Activated gamma-delta T cell (primary cell): ENCODE measurements at regions not wholly inside any gene's neighbourhood (a gene's known extent, or its start where the extent isn't known, plus 50 kb on each side); places are given as distances from the start of the nearest gene placed in this dataset.
"Not testable (repeated sequence)": the region's sequence is repeated elsewhere in the genome, so short reads cannot be mapped to it uniquely, and the experiment has no call there.

Experiments used
- DNase-seq: peaks from one replicate; lab custom pipeline; 2025; lab: John Stamatoyannopoulos, UW

DNA sequence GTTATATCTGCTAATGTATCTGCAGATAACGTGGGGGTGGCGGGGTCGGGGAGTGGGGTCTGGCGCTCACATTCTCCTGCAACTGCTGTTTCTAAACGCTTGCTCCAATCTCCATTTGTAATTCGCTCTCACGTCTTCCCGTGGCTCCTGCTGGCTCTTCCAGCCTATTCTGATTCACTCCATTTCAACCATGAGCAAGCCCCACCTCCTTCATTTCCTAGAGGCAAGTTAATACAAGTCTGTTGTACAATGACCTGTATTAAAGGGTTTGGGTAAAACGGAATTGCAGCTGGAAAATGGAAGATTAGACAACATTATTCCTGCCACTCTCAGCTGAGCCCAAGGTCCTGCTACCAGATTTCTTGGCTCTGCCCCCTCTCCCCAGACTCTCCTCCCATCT is 132.3 kb downstream of the CSNK2A3 start:
- no peak for DNase-seq

GRCh38 chr11:11218629-11218986 is 134.4 kb downstream of the CSNK2A3 start:
- no peak for DNase-seq

GRCh38 chr11:11217929-11218628 is 135.0 kb downstream of the CSNK2A3 start:
- DNase-seq, result no peak

DNA sequence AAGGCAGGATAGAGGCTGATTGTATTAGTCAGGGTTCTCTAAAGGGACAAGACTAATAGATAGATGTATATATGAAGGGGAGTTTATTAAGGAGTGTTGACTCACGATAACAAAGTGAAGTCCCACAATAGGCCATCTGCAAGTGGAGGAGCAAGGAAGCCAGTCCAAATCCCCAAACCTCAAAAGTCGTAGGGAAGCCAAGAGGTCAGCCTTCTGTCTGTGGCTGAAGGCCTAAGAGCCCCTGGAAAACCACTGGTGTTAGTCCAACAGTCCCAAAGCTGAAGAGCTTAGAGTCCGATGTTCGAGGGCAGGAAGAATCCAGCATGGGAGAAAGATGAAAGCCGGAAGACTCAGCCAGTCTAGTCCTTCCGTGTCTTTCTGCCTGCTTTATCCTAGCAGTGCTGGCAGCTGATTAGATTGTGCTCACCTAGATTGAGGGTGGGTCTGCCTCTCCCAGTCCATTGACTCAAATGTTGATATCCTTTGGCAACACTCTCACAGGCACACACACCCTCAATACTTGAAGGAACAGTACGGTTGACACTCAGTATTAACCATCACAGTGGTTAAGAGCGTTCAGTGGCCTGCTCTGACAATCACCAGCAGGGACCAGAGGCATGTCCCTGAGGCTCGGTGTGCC is 135.6 kb downstream of the CSNK2A3 start:
- DNase-seq, result no peak

GRCh38 chr11:11215944-11216343 is 137.1 kb downstream of the CSNK2A3 start:
- DNase-seq, result no peak

GRCh38 chr11:11215058-11215815 is 137.8 kb downstream of the CSNK2A3 start:
- no peak for DNase-seq

GRCh38 chr11:11213117-11213516 is 139.9 kb downstream of the CSNK2A3 start:
- DNase-seq, result no peak

DNA sequence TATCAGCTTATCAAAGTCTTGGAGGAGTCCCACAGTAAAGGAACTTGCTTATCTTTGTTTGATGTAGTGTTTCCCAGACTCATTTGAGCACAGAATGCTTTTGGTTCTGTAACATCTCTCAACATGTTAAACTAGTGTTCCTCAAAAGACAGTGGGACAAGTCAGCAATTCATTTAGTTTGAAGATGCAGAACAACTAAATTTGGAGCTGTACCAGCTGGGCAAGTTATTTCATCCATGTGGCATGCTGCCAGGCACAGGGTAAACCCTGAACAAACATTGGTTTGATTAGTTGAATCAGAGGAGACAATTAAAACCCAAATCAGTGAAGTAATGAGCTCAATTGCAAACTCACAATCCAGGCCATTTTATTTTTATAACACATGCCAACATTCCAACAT is 141.2 kb downstream of the CSNK2A3 start:
- no peak for DNase-seq

DNA sequence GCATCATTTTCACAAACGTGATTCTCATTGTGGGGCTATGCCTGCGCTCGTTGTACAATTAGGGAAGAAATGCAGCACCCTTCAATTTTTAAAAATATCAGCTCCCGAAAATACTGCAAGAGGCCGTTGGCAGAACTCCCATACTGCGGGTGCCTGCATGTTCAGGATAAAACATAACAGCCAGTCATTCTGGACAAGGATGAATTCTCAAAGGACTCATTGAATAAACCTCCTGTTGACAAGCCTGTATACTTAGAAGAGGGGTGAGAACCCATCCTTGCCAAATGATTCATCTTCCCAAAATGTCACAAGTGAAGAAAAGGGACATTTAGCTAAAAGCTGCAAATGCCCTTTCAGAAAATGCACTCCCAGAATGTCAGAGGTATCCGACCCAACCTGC is 141.9 kb downstream of the CSNK2A3 start:
- DNase-seq, result no peak

GRCh38 chr11:11210446-11210845 is 142.6 kb downstream of the CSNK2A3 start:
- DNase-seq, result no peak

GRCh38 chr11:11209967-11210366 is 143.1 kb downstream of the CSNK2A3 start:
- DNase-seq, result no peak

DNA sequence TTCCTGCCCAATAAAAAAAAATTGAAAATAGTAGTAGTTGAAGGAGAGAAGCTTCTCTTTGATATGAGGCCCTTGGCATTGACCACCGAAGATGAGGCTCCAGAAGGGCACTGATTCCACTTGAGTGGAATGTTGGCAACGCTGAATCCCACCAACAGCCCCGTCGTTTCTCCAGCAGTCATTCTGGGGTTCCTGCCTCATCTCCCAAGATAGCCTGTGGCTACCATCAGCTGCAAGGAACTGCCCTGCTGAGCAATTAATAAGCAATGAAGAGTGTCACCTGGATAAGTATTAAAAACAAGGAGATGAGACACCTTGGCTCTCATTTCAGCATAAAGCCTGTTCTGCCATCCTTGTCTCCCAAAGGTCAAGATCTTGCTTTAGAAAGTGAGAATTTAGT is 144.1 kb downstream of the CSNK2A3 start:
- DNase-seq, result no peak

DNA sequence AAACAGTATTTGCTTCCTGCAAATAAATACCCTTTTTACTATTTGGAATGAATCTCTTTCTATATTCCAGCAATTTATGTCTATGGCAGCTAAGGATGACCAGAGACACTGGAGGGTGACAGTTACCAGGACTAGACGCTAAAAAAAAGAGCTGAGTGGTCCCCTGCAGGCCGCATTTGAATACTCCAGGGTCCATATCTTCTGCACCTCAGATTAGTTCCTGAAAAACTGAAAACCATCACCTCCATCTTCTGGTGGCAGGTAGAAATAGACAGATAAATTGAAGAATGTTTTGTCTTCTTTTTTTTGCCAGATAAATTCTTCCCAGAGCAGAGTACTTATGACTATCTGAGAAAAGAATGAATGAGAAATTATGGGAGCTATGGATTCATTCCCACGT is 145.6 kb downstream of the CSNK2A3 start:
- no peak for DNase-seq

GRCh38 chr11:11206484-11206883 is 146.6 kb downstream of the CSNK2A3 start:
- DNase-seq, result no peak

- DNase-seq, result no peak
These were observed 150.2 kb downstream of the CSNK2A3 start for GRCh38 chr11:11202885-11203284.

DNA sequence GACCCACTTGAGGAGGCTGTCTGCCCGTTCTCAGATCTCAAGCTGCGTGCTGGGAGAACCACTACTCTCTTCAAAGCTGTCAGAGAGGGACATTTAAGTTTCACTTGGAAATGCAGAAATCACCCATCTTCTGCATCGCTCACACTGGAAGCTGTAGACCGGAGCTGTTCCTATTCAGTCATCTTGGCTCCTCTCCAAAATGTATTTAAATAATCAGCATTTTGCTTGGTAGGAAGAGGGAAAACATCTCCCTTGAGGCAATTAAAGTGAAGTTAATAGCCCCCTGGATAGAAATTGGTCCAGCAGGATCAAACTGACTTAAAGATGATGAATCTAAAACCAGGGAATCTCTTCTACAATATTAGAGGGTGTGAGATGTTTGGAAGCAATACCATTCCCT is 151.7 kb downstream of the CSNK2A3 start:
- not testable (repeated sequence) for DNase-seq

DNA sequence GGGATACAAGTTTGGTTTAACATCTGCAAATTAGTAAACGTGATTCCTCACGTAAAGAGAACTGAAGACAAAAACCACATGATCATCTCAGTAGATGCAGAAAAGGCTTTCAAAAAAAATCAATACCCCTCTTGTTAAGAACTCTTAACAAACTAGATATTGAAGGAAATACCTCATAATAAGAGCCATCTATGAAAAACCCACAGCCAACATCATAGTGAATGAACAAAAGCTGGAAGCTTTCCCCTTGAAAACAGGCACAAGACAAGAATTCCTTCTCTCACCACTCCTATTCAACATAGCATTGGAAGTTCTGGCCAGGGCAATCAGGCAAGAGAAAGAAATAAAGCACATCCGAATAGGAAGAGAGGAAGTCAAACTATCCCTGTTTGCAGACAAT is 160.5 kb downstream of the CSNK2A3 start:
- DNase-seq, result no peak

- DNase-seq, result no peak
These were observed 163.5 kb downstream of the CSNK2A3 start for GRCh38 chr11:11189506-11189905.

DNA sequence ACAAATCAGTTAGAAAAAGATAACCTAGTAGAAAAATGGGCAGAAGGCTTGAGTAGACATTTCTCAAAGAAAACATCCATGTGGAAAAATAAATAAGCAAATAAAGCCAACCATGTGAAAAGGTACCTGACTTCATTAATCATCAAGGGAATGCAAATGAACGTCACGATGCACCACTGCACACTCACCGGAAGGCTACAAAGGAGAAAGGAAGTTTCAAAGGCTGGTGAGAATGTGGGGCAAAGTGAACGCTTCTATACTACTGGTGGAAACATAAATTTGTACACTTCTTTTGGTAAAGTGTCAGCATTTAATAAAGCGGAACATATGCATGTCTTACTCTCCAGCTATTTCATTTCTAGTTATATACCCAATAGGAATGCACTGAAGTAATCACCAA is 166.8 kb downstream of the CSNK2A3 start:
- no peak for DNase-seq

GRCh38 chr11:11182261-11182660 is 170.8 kb downstream of the CSNK2A3 start:
- DNase-seq, result no peak

DNA sequence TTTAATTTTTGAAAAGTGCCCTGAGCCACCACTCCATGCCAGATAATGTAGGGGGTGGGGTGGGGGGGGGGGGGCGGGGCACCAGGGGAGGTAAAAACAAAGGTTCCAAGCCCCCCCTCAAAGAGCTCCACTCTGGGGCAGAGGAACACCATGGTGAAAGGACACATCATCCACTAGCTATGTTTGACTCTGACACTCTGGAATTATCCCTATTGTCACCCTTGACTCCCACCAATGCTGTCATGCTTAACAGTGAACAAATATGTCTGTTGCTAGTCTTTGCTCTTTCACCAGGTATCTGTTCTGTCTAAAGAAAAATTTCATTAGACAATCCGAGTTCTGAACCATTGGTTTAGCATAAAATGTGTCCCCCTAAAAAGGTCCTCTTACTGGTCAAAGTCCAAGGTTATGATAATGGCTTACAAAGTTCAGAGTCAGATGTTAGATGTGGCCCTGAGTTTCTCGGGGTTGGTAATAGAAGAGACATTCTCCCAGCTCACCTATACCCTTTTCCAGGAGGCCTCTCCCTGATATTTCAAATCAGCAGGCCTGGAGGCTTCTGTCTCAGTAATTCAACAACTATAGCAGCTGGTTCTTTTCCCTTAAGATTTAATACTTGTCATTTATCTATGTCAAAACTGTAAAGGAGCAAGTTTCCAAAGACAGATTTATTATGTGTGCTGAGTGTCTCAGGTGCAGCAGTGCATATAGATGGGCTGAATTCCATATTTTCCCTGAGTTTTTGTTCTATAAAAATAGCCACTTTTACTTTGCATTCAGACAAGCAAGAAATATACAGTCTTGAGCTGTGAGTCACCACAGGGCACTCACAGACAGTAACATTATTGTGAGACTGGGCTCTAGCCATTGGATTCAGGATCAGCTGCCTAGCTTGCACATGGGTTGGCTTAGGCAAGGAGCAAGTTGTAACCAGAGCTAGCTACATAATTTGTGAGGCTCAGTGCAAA is 174.1 kb downstream of the CSNK2A3 start:
- no peak for DNase-seq
